HG03575 (cell line): ENCODE measurements at regions not wholly inside any gene's neighbourhood (a gene's known extent, or its start where the extent isn't known, plus 50 kb on each side); places are given as distances from the start of the nearest gene placed in this dataset.

Source experiments
- ATAC-seq: cut with Tn5 transposase; IDR thresholded peaks from one replicate; pipeline ENCODE4 v1.9.1; 2021; ENCODE audit not compliant: unreplicated experiment, insufficient number of reproducible peaks, low FRiP score; ENCODE audit errors: extremely low read depth

DNA sequence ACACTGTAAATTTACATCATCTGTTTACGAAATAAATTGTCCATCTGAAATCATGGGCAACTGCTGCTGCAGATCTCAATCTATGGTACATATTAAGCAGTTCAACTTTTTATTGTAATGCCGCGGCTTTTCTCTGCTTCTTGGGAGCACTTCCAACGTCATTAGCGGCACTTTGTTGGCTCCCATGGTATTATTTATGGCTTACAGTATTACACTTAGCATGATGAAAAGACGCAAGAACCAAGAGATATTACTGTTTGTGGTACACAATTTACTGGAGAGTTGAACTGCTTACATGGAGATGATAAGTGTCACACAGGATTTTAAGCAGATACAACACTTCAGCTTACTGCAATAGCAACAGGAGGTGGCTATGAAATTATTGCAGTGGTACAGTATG, 442.1 kb downstream of the PCDH20 start:
- ATAC-seq, result no peak

DNA sequence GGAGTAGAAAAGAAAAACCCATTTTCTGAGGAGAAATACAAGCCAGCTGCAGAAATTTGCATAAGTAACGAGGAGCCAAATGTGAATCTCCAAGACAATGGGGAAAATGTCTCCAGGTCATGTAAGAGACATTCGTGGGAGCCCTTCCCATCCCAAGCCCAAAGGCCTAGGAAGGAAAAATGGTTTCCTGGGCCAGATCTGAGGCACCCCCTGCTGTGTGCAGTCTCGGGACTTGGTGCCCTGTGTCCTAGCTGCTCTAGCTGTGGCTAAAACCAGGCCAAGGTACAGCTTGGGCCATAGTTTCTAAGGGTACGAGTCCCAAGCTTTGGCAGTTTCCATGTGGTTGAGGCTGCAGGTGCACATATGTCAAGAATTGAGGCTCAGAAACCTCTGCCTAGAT, 444.9 kb downstream of the PCDH20 start:
- no peak for ATAC-seq

DNA sequence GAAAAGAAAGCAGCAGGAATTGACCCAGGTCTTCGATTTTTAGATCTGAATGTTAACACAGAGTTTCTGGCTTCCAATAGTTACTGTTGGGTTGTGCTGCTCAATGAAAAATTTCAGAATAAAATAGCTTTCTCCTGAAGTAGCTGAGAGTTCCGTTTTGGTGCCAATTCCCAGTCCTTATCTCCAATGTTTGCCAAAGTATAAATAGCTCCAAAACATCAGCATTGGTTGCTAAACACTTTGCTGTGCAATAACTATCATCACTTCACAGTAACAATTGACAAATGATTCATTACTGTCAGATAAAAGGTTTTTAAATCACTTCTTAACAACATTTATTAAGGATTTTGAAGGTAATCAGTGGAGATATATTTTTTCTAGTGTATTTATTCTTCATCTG, 446.0 kb downstream of the PCDH20 start:
- ATAC-seq, result no peak

DNA sequence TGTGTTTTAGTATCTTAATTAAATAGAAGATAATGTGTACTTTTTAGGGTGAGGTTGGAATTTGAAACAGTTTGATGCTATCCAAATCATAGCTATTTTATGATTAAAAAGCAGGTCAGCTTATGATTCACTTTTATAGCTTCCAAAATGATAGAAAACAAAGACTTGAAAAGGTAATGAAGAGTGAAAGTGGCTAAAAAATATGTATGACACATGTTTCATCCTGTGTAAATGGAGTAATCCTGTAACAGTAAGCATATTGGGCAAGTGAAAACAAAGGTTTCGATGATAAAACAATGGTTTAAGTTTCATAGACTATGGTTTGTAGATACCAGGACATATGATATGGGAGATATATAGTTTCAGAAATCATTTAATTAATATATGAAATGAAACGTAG, 456.2 kb downstream of the PCDH20 start:
- no peak for ATAC-seq

DNA sequence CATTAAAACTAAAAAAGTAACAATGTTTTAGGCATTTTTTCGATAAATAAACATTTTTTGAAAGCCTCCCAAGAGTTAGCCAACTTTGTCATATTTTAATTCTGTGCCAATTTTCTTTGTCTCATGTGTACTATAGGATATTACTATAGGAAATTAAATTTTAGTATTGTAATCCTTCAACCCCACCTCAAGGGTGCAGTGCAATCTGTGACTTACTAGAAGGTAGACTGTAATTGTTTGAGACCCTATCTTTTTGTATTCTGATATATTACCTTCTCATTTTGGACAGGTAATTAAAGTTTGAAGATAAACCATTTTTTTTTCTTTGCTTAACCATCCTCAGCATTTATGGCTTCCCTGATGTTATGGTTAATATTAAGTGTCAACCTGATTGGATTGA, 457.8 kb downstream of the PCDH20 start:
- ATAC-seq, result no peak

DNA sequence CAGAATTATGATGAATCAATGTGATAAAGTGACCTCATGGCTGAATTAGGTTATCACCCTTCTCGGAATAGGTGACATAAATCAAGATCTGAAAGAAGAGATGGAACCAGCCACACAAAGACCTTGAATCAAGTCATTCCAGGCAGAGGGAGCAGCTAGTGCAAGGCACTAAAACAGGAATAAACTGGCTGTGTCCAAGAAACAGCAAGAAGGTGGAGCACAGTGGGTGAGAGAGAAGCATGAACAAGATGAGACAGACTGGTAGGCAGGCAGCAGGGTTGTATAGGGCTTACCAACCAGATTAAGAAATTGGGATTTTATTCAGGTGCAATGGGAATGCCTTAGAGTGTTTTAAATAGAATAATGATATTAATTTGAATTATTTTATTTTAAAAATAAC, 470.3 kb downstream of the PCDH20 start:
- no peak for ATAC-seq

DNA sequence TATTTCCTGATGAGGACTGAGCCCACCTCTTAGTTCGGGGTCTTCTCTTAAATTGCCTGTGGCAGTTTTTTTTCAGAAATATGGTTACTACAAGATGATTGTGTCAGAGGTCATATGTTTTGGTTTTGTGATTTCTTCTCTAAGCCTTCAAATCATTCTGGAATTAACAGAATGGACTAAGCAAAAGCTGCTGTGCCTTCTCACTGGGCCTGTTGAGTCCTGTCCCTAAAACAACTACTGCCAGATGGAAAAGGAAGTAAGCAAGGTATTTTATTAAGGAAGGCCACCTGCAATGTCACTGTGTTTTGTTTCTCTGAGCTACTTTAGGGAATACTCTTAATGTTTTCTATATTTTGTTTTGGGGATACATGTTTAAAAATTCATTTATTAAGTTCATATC, 470.8 kb downstream of the PCDH20 start:
- no peak for ATAC-seq

DNA sequence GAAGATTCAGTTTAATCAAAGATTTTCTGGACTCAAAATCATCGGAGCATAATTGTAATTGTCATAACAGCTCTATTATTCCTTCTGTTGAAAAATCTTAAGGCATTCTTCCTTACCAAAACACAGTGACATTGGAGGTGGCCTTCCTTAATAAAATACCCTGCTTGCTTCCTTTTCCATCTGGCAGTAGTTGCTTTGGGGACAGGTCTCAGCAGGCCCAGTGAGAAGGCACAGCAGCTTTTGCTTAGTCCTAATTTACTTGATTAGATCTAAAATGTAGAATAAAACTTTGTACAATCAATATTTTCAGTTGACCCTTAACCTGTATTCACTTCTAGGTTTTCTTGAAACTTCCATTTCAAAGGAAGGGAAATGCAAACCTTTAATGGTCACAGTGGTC, 471.6 kb downstream of the PCDH20 start:
- no peak for ATAC-seq

DNA sequence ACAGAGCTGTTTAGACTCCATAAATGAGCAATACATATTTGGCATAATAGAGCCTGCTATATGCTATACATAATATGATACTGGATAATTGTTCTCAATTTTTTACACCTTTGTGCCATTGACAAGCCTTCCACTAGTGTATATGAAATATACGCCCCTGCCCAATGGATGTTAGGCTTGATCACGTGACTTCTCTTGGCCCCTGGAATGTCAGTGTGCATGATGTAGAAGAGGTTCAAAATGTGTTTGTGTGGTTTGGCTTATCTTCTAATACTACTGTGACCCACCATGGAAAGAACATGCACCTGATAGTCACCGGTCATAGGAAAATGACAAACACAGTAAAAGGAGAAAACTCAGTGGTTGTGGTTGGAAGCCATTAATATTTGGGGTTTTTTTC, 479.4 kb downstream of the PCDH20 start:
- ATAC-seq, result no peak

DNA sequence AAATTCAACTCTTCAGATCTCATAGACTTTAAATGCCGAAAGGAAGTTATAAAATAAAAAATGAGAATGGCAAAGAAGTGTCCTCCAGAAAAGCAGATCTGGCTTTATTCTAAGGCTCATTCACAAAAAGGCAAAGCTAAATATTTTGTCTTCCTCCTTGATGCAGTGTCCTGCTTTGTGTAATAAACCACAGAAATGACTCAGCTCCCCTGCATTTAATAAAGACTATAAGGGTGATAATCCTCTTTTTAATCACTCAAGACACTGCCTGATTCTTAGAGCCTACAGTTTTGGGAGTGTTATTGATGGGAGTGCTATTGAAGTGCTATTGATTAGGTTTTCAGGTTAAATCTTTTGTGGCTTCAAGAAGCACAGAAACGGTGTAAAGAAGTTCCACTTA, 482.0 kb downstream of the PCDH20 start:
- ATAC-seq, result no peak

DNA sequence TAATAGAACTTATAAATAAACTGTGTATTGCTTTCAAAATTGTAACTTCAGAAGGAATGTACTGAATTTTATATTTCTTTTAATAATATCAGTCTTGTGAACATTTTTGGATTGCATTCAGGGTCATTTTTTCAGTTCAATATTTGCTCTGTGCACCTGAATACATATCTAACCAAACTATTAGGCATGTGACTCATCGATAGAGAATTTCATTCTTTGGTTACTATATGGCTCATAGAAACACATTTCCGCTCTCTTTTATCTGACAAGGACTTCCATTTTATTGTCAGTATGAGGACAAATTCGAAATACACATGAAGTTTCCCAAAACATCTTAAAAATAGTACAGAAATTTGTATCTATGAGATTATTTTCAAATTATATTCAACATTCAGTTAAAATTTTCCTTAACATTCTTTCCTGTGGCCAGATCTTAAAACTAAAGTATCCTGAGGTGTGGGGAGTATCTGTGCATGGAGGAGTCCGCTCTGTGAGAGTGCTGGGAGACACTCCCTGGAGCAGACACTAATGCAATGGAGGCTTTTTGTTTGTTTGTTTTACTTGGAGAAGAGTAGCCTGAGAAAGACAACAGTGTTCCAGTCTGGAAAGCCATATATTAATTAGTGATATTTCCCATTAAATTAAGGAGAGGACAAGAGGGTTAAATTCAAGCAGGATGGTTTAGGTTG, 483.6 kb downstream of the PCDH20 start:
- no peak for ATAC-seq

DNA sequence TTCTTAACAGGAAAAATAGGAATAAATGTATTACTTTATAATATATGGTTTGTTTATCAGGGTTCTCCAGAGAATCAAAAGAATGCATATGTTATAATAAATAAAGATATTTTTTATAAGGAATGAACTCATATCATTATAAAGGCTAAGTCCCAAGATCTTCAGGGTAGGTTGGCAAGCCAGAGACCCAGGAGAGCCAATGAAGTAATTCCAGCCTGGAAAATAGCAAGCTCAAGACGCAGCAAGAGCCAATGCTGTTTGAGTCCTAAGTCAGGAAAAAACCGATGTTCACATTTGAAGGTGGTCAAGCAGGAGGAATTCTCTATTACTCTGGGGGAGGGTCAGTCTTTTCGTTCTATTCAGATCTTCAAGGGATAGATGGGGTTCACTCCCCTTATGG, 490.0 kb downstream of the PCDH20 start:
- no peak for ATAC-seq

DNA sequence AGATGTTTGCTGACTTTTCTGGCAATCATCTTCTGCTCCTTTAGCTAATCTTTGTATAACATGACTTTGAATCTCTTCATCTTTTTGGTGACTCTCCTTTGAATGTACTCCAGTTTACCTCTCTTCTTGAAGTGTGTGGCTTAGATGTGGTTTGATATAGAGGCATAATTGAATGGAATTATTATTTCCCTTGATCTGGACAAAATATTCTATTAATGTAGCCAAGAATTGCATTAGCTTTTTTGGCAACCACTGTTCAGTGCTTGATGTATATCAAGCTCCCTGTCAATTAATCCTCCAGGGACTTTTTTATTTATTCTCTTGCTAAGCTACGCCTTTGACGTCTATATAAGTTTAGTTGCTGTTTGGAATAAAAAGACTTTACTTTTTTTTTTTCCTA, 490.8 kb downstream of the PCDH20 start:
- ATAC-seq, result no peak

DNA sequence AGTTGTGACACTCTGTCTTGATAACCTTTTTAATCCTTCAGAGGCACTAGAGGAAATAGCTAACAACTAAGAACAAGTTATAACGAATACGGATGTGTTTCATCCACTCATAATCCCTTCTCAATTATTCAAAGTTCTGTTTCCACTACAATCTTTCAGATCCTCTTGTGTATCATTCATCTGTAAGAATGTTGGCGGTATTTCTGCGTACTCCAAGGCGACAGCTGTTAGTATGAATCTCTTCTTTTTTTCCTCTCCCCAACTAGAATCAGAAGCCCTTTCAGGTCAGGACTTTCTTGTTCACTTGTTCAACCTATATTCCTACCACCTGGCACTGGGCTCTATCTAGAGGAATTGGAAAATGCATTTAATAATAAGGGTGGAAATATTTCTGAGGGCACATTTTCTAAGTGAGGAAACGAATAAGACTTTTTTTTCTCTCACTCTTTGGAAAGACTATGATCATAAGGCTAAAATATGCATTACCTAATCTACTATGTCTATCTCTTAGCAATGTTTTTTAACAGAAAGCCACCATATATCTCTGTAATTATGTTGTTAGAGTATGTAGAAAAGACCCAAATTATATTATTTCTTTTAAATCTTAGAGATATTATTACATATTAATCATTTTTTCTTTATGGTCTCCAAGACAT, 492.9 kb downstream of the PCDH20 start:
- no peak for ATAC-seq

DNA sequence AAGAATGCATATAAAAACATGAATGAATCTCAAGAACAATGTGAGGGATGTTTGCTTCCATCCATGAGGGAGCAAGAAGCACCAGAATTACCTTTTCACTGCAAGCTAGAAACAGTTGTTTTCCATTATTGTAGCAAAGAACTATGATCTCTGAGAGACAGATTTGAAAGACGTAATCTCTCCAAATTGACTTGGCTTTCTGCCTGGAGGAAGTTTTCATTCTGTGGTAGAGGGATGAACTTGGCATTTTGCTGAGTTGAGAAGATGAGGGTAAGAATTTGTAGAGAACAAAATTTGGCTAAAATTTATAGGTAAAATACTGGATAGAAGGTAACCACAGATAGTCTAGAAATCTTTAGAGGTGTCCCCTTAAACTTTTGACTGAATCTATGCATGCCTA, 496.8 kb downstream of the TDRD3 start:
- ATAC-seq, result no peak

DNA sequence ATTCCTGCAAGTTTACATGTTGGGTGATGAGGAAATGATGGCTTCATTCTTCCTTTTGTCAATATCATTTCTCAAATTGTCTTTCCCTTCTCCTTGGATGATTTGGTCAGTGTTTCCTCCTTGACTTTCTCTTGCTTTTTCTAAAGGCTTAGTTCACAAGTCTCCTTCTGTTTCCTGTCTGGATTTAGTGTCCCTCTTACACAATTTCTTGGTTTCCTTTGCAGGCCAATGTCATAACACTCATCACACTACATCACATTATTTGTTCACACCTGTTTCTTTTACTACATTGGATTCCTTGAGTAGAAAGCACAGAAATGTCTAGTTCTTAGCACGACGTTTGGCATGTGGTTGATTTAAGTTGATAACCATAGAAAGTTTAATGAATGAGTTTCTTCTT, 490.7 kb downstream of the TDRD3 start:
- no peak for ATAC-seq

DNA sequence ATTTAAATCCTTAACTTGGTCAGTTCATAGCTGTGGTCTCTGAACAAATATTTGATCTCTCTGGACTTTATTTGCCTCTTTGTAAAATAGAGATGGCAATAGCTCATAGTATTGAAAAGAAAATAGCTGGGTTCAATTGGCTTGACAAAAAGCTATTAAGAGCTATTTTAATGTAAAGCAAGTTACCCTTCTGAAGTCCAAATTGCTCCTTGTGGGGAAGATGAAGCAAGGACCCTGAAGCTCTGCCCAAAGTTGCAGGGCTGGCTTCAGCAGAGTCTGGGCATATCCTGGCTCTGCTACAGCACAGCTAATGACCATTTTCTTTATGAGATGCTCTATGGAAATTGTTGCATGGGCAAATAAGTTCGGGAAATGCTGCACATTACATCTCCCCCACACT, 484.5 kb downstream of the TDRD3 start:
- no peak for ATAC-seq

DNA sequence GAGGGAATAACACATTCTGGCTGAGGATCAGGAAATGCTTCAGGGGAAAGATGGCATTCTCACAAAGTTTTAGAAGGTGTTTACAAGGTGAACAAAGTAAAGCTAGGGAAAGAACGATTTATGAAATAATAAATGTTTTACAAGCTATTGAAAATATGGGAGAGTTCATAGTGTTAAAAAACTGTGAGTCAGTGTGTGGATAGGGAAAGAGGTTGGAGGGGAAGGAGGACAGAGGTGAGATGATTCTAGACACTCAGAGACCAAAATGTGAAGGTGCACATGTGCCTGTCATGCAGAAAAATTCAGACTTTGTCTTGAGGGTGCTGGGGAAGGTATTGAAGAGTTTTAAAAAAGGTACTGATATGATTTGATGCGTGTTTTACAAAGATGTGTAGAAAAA, 476.1 kb downstream of the TDRD3 start:
- no peak for ATAC-seq

DNA sequence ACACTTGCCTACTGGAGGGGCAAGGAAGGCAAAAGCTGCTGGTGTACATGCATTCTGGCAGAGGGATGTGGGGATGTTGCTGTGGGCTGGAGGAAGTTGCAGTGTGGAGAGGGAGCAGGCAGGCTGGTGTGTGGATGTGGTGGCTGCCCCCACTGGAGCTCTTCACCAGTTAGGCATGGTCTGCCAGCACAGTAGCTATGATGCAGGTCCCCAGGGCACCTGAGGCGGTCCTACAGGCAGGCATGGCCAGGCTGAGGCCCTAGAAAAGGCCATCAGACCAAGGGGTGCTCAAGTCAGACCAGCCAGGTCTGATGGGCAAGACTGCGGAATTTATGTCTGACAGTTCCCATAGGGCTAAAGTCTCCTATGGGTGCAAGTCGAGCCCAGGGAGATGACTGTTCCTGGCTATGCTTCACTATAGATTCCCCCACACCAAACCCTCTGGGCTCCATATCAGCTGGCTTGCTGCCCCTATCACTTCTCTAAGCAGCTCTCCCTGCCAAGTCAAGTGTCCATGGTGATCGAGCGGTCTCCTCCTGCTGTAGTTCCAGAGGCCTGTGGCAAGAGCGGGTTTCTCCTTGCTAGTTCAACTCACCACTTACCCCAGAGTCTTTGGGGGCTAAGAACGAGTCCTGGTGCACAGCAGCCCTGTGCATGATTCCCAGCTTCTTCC, 473.1 kb downstream of the TDRD3 start:
- ATAC-seq, result no peak

DNA sequence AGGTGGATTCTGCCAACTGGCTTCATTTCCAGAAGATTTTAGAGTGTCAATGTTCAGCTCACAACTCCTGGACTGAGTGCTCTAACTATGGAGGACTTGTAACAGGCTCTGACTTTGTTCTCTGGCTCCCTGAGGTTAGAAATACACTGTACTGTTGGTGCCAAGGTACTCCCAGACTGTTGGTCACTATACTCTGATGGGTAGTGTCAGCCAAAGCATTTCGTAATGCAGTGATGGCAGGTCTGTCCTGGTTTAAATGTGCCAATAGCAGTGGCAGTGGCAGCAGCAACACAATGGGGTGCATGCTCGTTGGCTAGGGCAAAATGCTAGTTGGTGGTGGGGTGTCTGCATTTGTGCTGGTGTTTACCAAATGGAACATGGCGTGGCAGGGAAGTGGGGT, 472.2 kb downstream of the TDRD3 start:
- no peak for ATAC-seq

DNA sequence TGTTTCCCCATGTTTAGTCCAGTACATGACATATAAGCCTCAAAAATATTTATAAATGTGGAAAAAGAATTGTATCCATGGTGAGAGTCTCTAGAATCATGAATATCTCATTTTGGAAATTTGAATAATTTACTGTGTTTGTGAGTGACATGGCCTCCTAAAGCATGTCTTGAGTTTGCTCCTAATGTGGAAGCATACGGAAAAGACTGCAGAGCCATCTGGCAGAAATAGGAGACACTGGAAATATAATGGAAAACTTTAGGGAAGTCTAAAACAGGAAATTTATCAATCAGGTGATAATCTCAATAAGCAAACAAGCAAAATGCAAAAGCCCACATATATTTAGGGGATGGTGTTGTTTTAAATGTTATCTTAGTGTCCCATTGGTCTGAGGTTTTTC, 465.0 kb downstream of the TDRD3 start:
- ATAC-seq, result no peak
